Lower lobe of right lung (tissue), 2 donors: ENCODE measurements at regions not wholly inside any gene's neighbourhood (a gene's known extent, or its start where the extent isn't known, plus 50 kb on each side); places are given as distances from the start of the nearest gene placed in this dataset.

Source experiments
- ATAC-seq, 2 donors: fragments of 200-7000 bp; cut with Tn5 transposase; one replicate each; pipeline ENCODE4 v1.9.1; 2020 to 2022; ENCODE audit warnings: mild to moderate bottlenecking in 2 of 2, moderate library complexity in 2 of 2
- DNase-seq: peaks from one replicate; pipeline ENCODE4 v3.0.0-alpha.2; 2020
- H3K27ac ChIP-seq: fragments of 200-600 bp; one replicate; pipeline ENCODE4 v1.8.0; 2022
- H3K27me3 ChIP-seq: fragments of 200-600 bp; one replicate; pipeline ENCODE4 v1.8.0; 2022; ENCODE audit warnings: low read depth
- H3K36me3 ChIP-seq: fragments of 200-600 bp; one replicate; pipeline ENCODE4 v1.8.0; 2022; ENCODE audit warnings: mild to moderate bottlenecking
- H3K4me1 ChIP-seq: fragments of 200-600 bp; one replicate; pipeline ENCODE4 v1.8.0; 2022
- H3K4me3 ChIP-seq: fragments of 200-600 bp; one replicate; pipeline ENCODE4 v1.8.0; 2022; ENCODE audit warnings: mild to moderate bottlenecking
- H3K9me3 ChIP-seq: fragments of 200-600 bp; one replicate; pipeline ENCODE4 v1.8.0; 2022
- CTCF ChIP-seq: fragments of 200-600 bp; IDR thresholded peaks from one replicate; pipeline ENCODE4 v1.8.0; 2022; ENCODE audit warnings: antibody characterized with exemption, mild to moderate bottlenecking
- intact Hi-C: fragments of 100-400 bp; cut with DNase I; formaldehyde crosslinking; loops from one replicate; pipeline ENCODE4 v1.11.0; 2022
- donor health status: DM: no; HTN: yes; CAD: no; lungs with severe emphysema.

DNA sequence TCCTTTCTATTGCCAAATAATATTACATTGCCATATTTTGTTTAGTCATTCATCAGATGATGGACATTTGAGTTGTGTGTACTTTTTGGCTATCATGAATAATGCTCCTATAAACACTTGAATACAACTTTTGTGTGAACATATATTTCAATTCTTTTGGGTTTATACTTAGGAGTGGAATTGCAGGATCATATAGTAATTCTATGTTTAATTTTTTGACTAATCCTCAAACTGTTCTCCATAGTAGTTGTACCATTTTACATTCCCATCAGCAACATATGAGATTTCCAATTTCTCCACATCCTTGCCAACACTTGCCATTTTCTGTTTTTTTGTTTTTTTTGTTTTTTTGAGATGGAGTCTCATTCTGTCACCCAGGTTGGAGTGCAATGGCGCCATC lies 87.2 kb downstream of the B3GNT2 start:
- ATAC-seq (no peak), DNase-seq (no peak)
- no peak for TF ChIP-seq CTCF
- no peak overlapping the region for H3K27ac ChIP-seq
- intact Hi-C loops, result no loop called here
- no peaks in the 10 kb centered on the region for H3K36me3 ChIP-seq
- no peaks in the 10 kb centered on the region for H3K27me3 ChIP-seq
- H3K4me1 ChIP-seq, result peaks cover 6% of the 10 kb centered on the region
- H3K9me3 ChIP-seq, result peaks cover 11% of the 10 kb centered on the region
- H3K4me3 ChIP-seq, result no peak overlapping the region

DNA sequence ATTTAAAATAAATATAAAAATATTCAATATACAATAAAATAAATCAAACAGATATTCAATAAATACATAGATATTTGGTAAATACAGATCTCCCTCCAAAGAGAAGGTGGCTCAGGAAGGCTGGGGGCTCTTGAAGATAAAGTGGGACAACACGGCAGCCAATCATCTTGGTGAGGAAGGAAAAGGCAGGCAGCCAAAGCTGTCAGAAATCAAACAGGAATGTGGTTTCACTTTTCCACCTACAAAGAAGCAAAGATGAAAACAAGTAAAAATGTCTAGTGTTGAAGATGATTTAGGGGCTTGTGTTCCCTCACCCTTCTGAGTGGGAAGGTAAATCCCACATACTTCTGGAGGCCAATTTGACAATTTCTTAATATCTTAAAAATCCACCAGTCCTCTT lies 85.7 kb downstream of the B3GNT2 start:
- DNase-seq, result no peak
- no peak for TF ChIP-seq CTCF
- no peak overlapping the region for H3K4me3 ChIP-seq

GRCh38 chr2:62277688-62278087 lies 81.8 kb downstream of the B3GNT2 start:
- Histone ChIP-seq H3K36me3 (no peaks in the 10 kb centered on the region), H3K9me3 (peaks cover 16% of the 10 kb centered on the region), H3K27ac (no peak overlapping the region), H3K4me3 (no peak overlapping the region), H3K27me3 (no peaks in the 10 kb centered on the region), H3K4me1 (no peaks in the 10 kb centered on the region)
- TF ChIP-seq CTCF, result no peak
- ATAC-seq (no peak), DNase-seq (no peak)
- intact Hi-C loops, result no loop called here

More for the DNA sequence above, 85.7 kb downstream of the B3GNT2 start:
- Histone ChIP-seq H3K36me3 (no peaks in the 10 kb centered on the region), H3K27ac (no peak overlapping the region), H3K9me3 (peaks cover 25% of the 10 kb centered on the region), H3K4me1 (no peaks in the 10 kb centered on the region), H3K27me3 (no peaks in the 10 kb centered on the region)
- intact Hi-C loops, result no loop called here
- peak in 1 of 2 donors; percentile 37 for ATAC-seq
